ENCODE measurements at regions not wholly inside any gene's neighbourhood (a gene's known extent, or its start where the extent isn't known, plus 50 kb on each side); places are given as distances from the start of the nearest gene placed in this dataset.

- H2BK120ac ChIP-seq (replicated peaks; ENCODE audit: low read depth, low read length), result no peak overlapping the region
- FAIRE-seq (no peak), DNase-seq (ENCODE audit: low read depth in 1 of 2, low spot score in 2 of 2) (no peak)
- H2AFZ ChIP-seq (ENCODE audit: low read length), result no peak overlapping the region
- H3K23ac ChIP-seq (ENCODE audit: insufficient read length), result no peak overlapping the region
- H2BK20ac ChIP-seq (ENCODE audit: low read length), result no peak overlapping the region
- no peak overlapping the region for H3K27ac ChIP-seq (ENCODE audit: low read depth, low read length)
- no peaks in the 10 kb centered on the region for H3K23me2 ChIP-seq (ENCODE audit: low read depth, low read length)
- no peaks in the 10 kb centered on the region for H3K36me3 ChIP-seq (ENCODE audit: control insufficient read depth in 2 of 4, insufficient read depth in 4 of 4, low read length in 3 of 4)
- H3K56ac ChIP-seq (replicated peaks; ENCODE audit: insufficient read length, low read depth, low read length), result no peak overlapping the region
- H2AK5ac ChIP-seq (ENCODE audit: low read depth, low read length), result no peak overlapping the region
- 84% methylated on average over 3 of the region's 3 CpGs; no CpG with 5 or more reads in 1 of the 2 experiments for WGBS, 2 experiments (ENCODE audit: extremely low coverage in 1 of 2, insufficient coverage in 1 of 2, insufficient read length in 1 of 2, insufficient replicate concordance in 2 of 2, low coverage in 1 of 2, low lambda C conversion rate in 2 of 2, missing lambda C conversion rate in 1 of 2)
- no peak overlapping the region for H4K5ac ChIP-seq (ENCODE audit: insufficient read length, low read depth, low read length)
- H3K4me1 ChIP-seq (replicated peaks in 1 of 4; ENCODE audit: control insufficient read depth in 3 of 4, insufficient read depth in 4 of 4, low read length in 3 of 4), result no peaks in the 10 kb centered on the region; a peak in 1 of 7 replicates
- H2BK15ac ChIP-seq (ENCODE audit: low read length), result no peak overlapping the region
- no peak overlapping the region for H3K9ac ChIP-seq (replicated peaks in 1 of 4; ENCODE audit: extremely low read depth in 1 of 4, low read depth in 3 of 4, low read length in 3 of 4)
- H3K9me3 ChIP-seq (ENCODE audit: insufficient read depth in 2 of 2, low read depth in 1 of 2, low read length in 1 of 2), result no peaks in the 10 kb centered on the region; a peak in 1 of 4 replicates
- no peak overlapping the region for H4K8ac ChIP-seq (ENCODE audit: extremely low read depth, insufficient read depth, low read length)
- H2BK12ac ChIP-seq (ENCODE audit: low read depth, low read length), result no peak overlapping the region
- no peaks in the 10 kb centered on the region for H4K20me1 ChIP-seq (replicated peaks in 1 of 2; ENCODE audit: control insufficient read depth in 1 of 2, insufficient read depth in 2 of 2, low read length in 2 of 2)
- ChIA-PET POLR2A (ENCODE audit: partially characterized antibody) (interaction anchor here (0.6 to 0.9 kb wide), 2 partner anchors 27 to 240 kb away, joined by 3 read pairs; no protein-coding TSS in a partner anchor), CTCF (ENCODE audit: partially characterized antibody) (no interaction called here)
- no peak overlapping the region for H3K14ac ChIP-seq (ENCODE audit: insufficient read length)
- no peaks in the 10 kb centered on the region for H3K79me2 ChIP-seq (ENCODE audit: control insufficient read depth in 1 of 2, insufficient read depth in 2 of 2, low read length in 2 of 2)
- no peak overlapping the region for H2BK5ac ChIP-seq (ENCODE audit: low read depth, low read length)
- H4K91ac ChIP-seq (replicated peaks; ENCODE audit: insufficient read length, low read length), result no peak overlapping the region
- H3K18ac ChIP-seq (ENCODE audit: extremely low read depth, low read length), result no peak overlapping the region
- no peak overlapping the region for H3K4me2 ChIP-seq (ENCODE audit: insufficient read depth in 1 of 2, low read depth in 2 of 2, low read length in 2 of 2)
- H3K4me3 ChIP-seq (ENCODE audit: extremely low read depth in 1 of 4, insufficient read depth in 2 of 4, low read depth in 3 of 4, low read length in 4 of 4), result no peak overlapping the region
- H3K4ac ChIP-seq (replicated peaks; ENCODE audit: insufficient read length, low read depth, low read length), result no peak overlapping the region
- no peaks in the 10 kb centered on the region for H3K79me1 ChIP-seq (ENCODE audit: low read depth, low read length)
- H3K27me3 ChIP-seq (replicated peaks in 1 of 4; ENCODE audit: control insufficient read depth in 3 of 4, extremely low read depth in 1 of 4, insufficient read depth in 3 of 4, low read length in 3 of 4), result no peaks in the 10 kb centered on the region
- no peak for TF ChIP-seq HDAC6 (IDR thresholded peaks at IDR 0.05; ENCODE audit: low read depth, low read length)
- TF ChIP-seq CBX5 (IDR thresholded peaks at IDR 0.05; ENCODE audit: low read depth, low read length), result no peak
- TF ChIP-seq KDM5A (IDR thresholded peaks at IDR 0.05; ENCODE audit: low read length), result no peak
- TF ChIP-seq RNF2 (IDR thresholded peaks at IDR 0.05; ENCODE audit: borderline replicate concordance, low read depth, low read length, missing control alignments, poor library complexity, severe bottlenecking), result no peak
- no peak for TF ChIP-seq ZNF274 (IDR thresholded peaks at IDR 0.05; ENCODE audit: borderline replicate concordance, extremely low read depth, low read length)
- TF ChIP-seq PHF8 (conservative IDR thresholded peaks at IDR 0.05; ENCODE audit: low read depth, low read length), result no peak
- TF ChIP-seq RBBP5 (IDR thresholded peaks at IDR 0.05; ENCODE audit: borderline replicate concordance, low read depth, low read length), result no peak
- TF ChIP-seq SRF (IDR thresholded peaks at IDR 0.05; ENCODE audit: low read depth, low read length), result no peak
- no peak for TF ChIP-seq CTBP2 (IDR thresholded peaks at IDR 0.05; ENCODE audit: borderline replicate concordance, insufficient read depth, insufficient read length, low read length)
- TF ChIP-seq KDM4A (IDR thresholded peaks at IDR 0.05; ENCODE audit: low read depth, low read length, severe bottlenecking), result no peak
- TF ChIP-seq POU5F1 (IDR thresholded peaks at IDR 0.05; ENCODE audit: low read depth, low read length), result no peak
- TF ChIP-seq, protein P1, sequence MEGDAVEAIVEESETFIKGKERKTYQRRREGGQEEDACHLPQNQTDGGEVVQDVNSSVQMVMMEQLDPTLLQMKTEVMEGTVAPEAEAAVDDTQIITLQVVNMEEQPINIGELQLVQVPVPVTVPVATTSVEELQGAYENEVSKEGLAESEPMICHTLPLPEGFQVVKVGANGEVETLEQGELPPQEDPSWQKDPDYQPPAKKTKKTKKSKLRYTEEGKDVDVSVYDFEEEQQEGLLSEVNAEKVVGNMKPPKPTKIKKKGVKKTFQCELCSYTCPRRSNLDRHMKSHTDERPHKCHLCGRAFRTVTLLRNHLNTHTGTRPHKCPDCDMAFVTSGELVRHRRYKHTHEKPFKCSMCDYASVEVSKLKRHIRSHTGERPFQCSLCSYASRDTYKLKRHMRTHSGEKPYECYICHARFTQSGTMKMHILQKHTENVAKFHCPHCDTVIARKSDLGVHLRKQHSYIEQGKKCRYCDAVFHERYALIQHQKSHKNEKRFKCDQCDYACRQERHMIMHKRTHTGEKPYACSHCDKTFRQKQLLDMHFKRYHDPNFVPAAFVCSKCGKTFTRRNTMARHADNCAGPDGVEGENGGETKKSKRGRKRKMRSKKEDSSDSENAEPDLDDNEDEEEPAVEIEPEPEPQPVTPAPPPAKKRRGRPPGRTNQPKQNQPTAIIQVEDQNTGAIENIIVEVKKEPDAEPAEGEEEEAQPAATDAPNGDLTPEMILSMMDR (IDR thresholded peaks at IDR 0.05; ENCODE audit: control extremely low read depth in 1 of 3, insufficient read depth in 1 of 3, low read depth in 1 of 3, low read length in 3 of 3), result no peak
These were observed 612.9 kb upstream of the BTBD3 start for GRCh38 chr20:11304795-11305194.

Measured in H1 (cell line).